Body of pancreas (tissue), 4 donors: ENCODE measurements at regions not wholly inside any gene's neighbourhood (a gene's known extent, or its start where the extent isn't known, plus 50 kb on each side); places are given as distances from the start of the nearest gene placed in this dataset.
"Not testable (repeated sequence)": the region's sequence is repeated elsewhere in the genome, so short reads cannot be mapped to it uniquely, and the experiment has no call there.

Source experiments
- ATAC-seq: fragments of 150-250 bp; one replicate; pipeline ENCODE4 v1.9.1; 2016
- DNase-seq, 4 donors: peaks; one replicate each; pipeline ENCODE4 v3.0.0-alpha.2; 2019
- H3K27ac ChIP-seq, 4 donors: fragments of 200-600 bp; sonication (generic); 1 replicate in 3 of 4; 2 replicates in 1 of 4; pipeline versions ENCODE4 v1.5.1 to v1.6.1; 2016 to 2019; ENCODE audit warnings: mild to moderate bottlenecking in 1 of 4, mixed read lengths in 1 of 4, moderate library complexity in 1 of 4
- H3K27me3 ChIP-seq, 2 donors: fragments of 200-600 bp; sonication (generic); one replicate each; pipeline ENCODE4 v1.6.0; 2016; ENCODE audit warnings: mild to moderate bottlenecking in 1 of 2
- H3K36me3 ChIP-seq, 2 donors: fragments of 200-600 bp; sonication (generic); replicated peaks in 1 of 2; 2 replicates each; pipeline ENCODE4 v1.5.1; 2016; ENCODE audit warnings: low read depth in 2 of 2; ENCODE audit not compliant: insufficient read depth in 1 of 2
- H3K4me1 ChIP-seq: fragments of 200-600 bp; sonication (generic); one replicate; pipeline ENCODE4 v1.6.0; 2016
- H3K4me3 ChIP-seq, 2 donors: fragments of 200-600 bp; sonication (generic); 1 replicate in 1 of 2; 2 replicates in 1 of 2; pipeline ENCODE4 v1.5.1; 2016 to 2019
- H3K9me3 ChIP-seq, 3 donors: fragments of 200-600 bp; sonication (generic); 1 replicate in 2 of 3; 2 replicates in 1 of 3; pipeline ENCODE4 v1.5.1; 2016
- CTCF ChIP-seq, 7 experiments: fragments of 450-650 bp in 4 of 7; fragments of 200-600 bp in 3 of 7; sonication (generic) in 3 of 7; IDR thresholded peaks; one replicate each; pipeline ENCODE4 v1.5.1; 2016 to 2019; ENCODE audit warnings: antibody characterized with exemption in 7 of 7
- POLR2A ChIP-seq, 3 donors: fragments of 450-650 bp; IDR thresholded peaks; one replicate each; pipeline ENCODE4 v1.6.1; 2016; ENCODE audit warnings: antibody characterized with exemption in 3 of 3, mild to moderate bottlenecking in 2 of 3
- WGBS, 2 donors: methylation state at CpG; one replicate each; pipeline ENCODE4 v1.1.5; 2017; 5-methylcytosine and 5-hydroxymethylcytosine counted together
- intact Hi-C: fragments of 100-400 bp; cut with DNase I; formaldehyde crosslinking; loops from one replicate; pipeline ENCODE4 v1.15.1; 2023

- TF ChIP-seq CTCF (IDR thresholded peaks at IDR 0.05): no peak
- H3K36me3 ChIP-seq: no peaks in the 10 kb centered on the region
- no peak overlapping the region for H3K4me3 ChIP-seq
- DNase-seq (no peak), ATAC-seq (no peak)
- no peaks in the 10 kb centered on the region for H3K9me3 ChIP-seq
- H3K27me3 ChIP-seq: no peaks in the 10 kb centered on the region
- no peaks in the 10 kb centered on the region for H3K4me1 ChIP-seq
- intact Hi-C loops: no loop called here
- WGBS, 2 donors: 36 to 38% methylated on average over 4 of the region's 4 CpGs
- H3K27ac ChIP-seq: no peak overlapping the region
Measured at GRCh38 chr18:60188958-60189357, 183.6 kb downstream of the MC4R start.

GRCh38 chr18:60182223-60182622, 190.4 kb downstream of the MC4R start:
- no peak overlapping the region for H3K4me3 ChIP-seq
- DNase-seq: no peak
- WGBS, 2 donors: 22 to 23% methylated on average over 1 of the region's 1 CpG
- H3K27me3 ChIP-seq: no peaks in the 10 kb centered on the region
- H3K27ac ChIP-seq: no peak overlapping the region
- H3K4me1 ChIP-seq: no peaks in the 10 kb centered on the region
- H3K9me3 ChIP-seq: no peaks in the 10 kb centered on the region
- TF ChIP-seq CTCF (IDR thresholded peaks at IDR 0.05): no peak
- no peak for TF ChIP-seq POLR2A (IDR thresholded peaks at IDR 0.05)
- H3K36me3 ChIP-seq: no peaks in the 10 kb centered on the region
- intact Hi-C loops: no loop called here
- no peak for ATAC-seq

GRCh38 chr18:60180671-60181070, 191.9 kb downstream of the MC4R start:
- Histone ChIP-seq H3K4me1 (no peaks in the 10 kb centered on the region), H3K27me3 (no peaks in the 10 kb centered on the region), H3K9me3 (no peaks in the 10 kb centered on the region), H3K27ac (no peak overlapping the region), H3K36me3 (no peaks in the 10 kb centered on the region), H3K4me3 (no peak overlapping the region)
- DNase-seq (no peak), ATAC-seq (no peak)
- 50 to 69% methylated on average over 5 of the region's 5 CpGs for WGBS, 2 donors
- intact Hi-C loops: no loop called here
- TF ChIP-seq CTCF (IDR thresholded peaks at IDR 0.05): no peak
- no peak for TF ChIP-seq POLR2A (IDR thresholded peaks at IDR 0.05)

GRCh38 chr18:60178224-60178623, 194.4 kb downstream of the MC4R start:
- DNase-seq, H3K4me3 ChIP-seq, H3K9me3 ChIP-seq, H3K27ac ChIP-seq, H3K27me3 ChIP-seq, H3K36me3 ChIP-seq, intact Hi-C loops, H3K4me1 ChIP-seq, ATAC-seq: not testable (repeated sequence)
- WGBS, 2 donors: 76 to 81% methylated on average over 6 of the region's 6 CpGs

- no peak overlapping the region for H3K27ac ChIP-seq
- WGBS, 2 donors: 7 to 18% methylated on average over 1 of the region's 1 CpG
- TF ChIP-seq POLR2A (IDR thresholded peaks at IDR 0.05) (no peak), CTCF (IDR thresholded peaks at IDR 0.05) (no peak)
- H3K9me3 ChIP-seq: no peaks in the 10 kb centered on the region
- ATAC-seq (no peak), DNase-seq (no peak)
- no peaks in the 10 kb centered on the region for H3K27me3 ChIP-seq
- H3K4me3 ChIP-seq: no peak overlapping the region
- no peaks in the 10 kb centered on the region for H3K36me3 ChIP-seq
- intact Hi-C loops: no loop called here
- H3K4me1 ChIP-seq: no peaks in the 10 kb centered on the region
Measured at GRCh38 chr18:60176259-60176658, 196.3 kb downstream of the MC4R start.
